Progenitor cell of endocrine pancreas (in vitro differentiated cells): ENCODE measurements at regions not wholly inside any gene's neighbourhood (a gene's known extent, or its start where the extent isn't known, plus 50 kb on each side); places are given as distances from the start of the nearest gene placed in this dataset.

ENCODE experiments used
- DNase-seq: peaks from one replicate; pipeline ENCODE4 v3.0.0; 2021; ENCODE audit warnings: low spot score; ENCODE audit not compliant: unreplicated experiment
- H3K27ac Mint-ChIP-seq: 2 replicates; pipeline ENCODE4 v1.8.0; 2021; ENCODE audit warnings: mild to moderate bottlenecking, moderate library complexity, mixed read lengths
- H3K27me3 Mint-ChIP-seq: 2 replicates; pipeline ENCODE4 v1.8.0; 2021; ENCODE audit warnings: mixed read lengths
- H3K36me3 Mint-ChIP-seq: 2 replicates; pipeline ENCODE4 v1.8.0; 2022; ENCODE audit warnings: mixed read lengths; ENCODE audit not compliant: insufficient read depth
- H3K4me1 Mint-ChIP-seq: 2 replicates; pipeline ENCODE4 v1.8.0; 2021; ENCODE audit warnings: low read depth, mixed read lengths
- H3K4me3 Mint-ChIP-seq: 2 replicates; pipeline ENCODE4 v1.8.0; 2021; ENCODE audit warnings: low read depth, mild to moderate bottlenecking, moderate library complexity, mixed read lengths
- H3K9me3 Mint-ChIP-seq: 2 replicates; pipeline ENCODE4 v1.8.0; 2021; ENCODE audit warnings: low read depth, mixed read lengths
- microRNA-seq: library from miRNA; unstranded; fragments of <30 nt; microRNA quantifications from one replicate; pipeline ENCODE4 v1.1.0, GENCODE V29; 2020; ENCODE audit warnings: borderline number of aligned reads; ENCODE audit not compliant: unreplicated experiment
- TF ChIP-seq, protein P1 (sequence below): fragments of 200-600 bp; sonication (generic); IDR thresholded peaks from one replicate; pipeline ENCODE4 v1.5.0; 2021; ENCODE audit warnings: antibody characterized with exemption, mild to moderate bottlenecking; ENCODE audit not compliant: unreplicated experiment

DNA sequence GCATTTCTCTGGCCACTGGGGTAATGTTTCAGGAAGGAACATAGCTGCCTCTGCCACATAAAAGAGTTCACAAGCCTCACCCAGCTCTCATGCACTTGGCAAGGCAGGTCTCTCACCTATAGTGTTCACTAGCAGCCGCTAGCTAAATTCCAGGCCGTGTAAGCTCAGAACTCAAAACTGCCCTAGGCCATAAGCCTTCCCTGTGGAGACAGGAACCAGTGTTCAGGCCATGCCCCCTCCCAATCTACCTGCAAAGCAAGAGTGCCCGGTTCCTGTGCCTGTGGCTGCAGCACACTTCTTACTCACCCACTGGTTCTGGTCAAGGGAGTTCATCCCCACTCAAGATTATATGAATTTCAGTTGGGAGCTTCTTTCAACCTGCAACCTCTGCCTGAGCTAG lies 60.7 kb upstream of the ZNF169 start:
- H3K27me3 Mint-ChIP-seq, result no peaks in the 10 kb centered on the region
- peak overlapping the region; percentile 49 for H3K27ac Mint-ChIP-seq
- H3K36me3 Mint-ChIP-seq, result peaks cover 23% of the 10 kb centered on the region
- DNase-seq, result no peak
- no peaks in the 10 kb centered on the region for H3K4me1 Mint-ChIP-seq
- H3K9me3 Mint-ChIP-seq, result peaks cover 21% of the 10 kb centered on the region
- no peak overlapping the region for H3K4me3 Mint-ChIP-seq
- TF ChIP-seq, protein P1, sequence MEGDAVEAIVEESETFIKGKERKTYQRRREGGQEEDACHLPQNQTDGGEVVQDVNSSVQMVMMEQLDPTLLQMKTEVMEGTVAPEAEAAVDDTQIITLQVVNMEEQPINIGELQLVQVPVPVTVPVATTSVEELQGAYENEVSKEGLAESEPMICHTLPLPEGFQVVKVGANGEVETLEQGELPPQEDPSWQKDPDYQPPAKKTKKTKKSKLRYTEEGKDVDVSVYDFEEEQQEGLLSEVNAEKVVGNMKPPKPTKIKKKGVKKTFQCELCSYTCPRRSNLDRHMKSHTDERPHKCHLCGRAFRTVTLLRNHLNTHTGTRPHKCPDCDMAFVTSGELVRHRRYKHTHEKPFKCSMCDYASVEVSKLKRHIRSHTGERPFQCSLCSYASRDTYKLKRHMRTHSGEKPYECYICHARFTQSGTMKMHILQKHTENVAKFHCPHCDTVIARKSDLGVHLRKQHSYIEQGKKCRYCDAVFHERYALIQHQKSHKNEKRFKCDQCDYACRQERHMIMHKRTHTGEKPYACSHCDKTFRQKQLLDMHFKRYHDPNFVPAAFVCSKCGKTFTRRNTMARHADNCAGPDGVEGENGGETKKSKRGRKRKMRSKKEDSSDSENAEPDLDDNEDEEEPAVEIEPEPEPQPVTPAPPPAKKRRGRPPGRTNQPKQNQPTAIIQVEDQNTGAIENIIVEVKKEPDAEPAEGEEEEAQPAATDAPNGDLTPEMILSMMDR, result no peak

DNA sequence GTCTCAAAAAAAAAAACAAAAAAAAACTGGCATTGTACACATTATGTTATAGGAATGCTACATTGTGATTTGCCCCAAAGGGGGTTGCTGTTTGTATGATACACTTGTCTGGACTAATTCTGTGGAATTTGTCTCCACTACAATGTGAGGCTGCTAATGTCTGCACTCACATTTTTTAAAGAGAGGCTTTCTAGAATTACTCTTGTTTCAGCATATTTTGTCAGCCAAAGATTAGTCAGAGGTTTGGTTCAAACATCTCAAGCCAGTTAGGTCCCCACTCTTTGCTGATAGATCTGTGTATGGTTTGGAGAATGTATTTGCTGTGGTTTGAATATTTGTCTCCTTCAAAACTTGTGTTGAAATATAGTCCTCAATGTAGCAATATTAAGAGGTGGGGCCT lies 59.3 kb upstream of the ZNF169 start:
- TF ChIP-seq, protein P1, result no peak
- Mint-ChIP-seq H3K9me3 (peaks cover 16% of the 10 kb centered on the region), H3K27ac (no peak overlapping the region), H3K4me1 (no peaks in the 10 kb centered on the region), H3K27me3 (no peaks in the 10 kb centered on the region), H3K36me3 (peaks cover 13% of the 10 kb centered on the region), H3K4me3 (no peak overlapping the region)
- DNase-seq, result no peak

DNA sequence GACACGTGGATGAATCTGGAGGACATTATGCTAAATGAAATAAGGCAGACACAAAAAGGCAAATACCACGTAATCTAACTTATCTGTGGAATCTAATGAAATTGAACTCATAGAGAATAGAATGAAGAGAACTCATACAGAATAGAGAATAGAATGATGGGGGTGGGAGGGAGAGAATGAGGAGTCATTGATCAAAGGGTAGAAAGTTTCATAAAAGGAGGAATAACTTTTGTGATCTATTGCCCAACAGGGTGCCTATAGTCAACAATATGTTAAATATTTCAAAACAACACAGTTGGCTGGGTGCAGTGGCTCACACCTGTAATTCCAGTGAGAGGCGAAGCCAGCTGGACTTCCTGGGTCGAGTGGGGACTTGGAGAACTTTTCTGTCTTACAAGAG lies 54.9 kb upstream of the ZNF169 start:
- TF ChIP-seq, protein P1, result no peak
- no peaks in the 10 kb centered on the region for H3K4me1 Mint-ChIP-seq
- H3K4me3 Mint-ChIP-seq, result no peak overlapping the region
- H3K27ac Mint-ChIP-seq, result no peak overlapping the region
- H3K27me3 Mint-ChIP-seq, result no peaks in the 10 kb centered on the region
- peaks cover 6% of the 10 kb centered on the region for H3K9me3 Mint-ChIP-seq
- H3K36me3 Mint-ChIP-seq, result no peaks in the 10 kb centered on the region
- no peak for DNase-seq

DNA sequence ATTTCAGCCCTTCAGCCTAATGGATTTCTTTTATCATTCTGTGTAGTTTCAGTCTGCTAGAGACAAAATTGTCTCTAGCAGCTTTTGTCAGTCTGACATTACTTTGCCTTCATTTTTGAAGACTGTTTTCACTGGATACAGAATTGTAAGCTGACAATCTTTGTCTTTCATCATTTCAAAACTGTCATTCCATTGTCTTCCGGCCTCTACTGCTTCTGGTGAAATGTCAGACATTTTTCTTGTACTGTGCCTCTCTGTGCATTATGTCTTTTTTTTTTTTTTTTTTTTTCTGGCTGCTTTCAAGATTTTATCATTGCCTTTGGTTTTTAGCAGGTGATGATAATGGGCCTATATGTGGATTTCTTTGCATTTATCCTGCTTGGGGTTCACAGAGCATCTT lies 51.3 kb upstream of the ZNF169 start:
- Mint-ChIP-seq H3K27me3 (no peaks in the 10 kb centered on the region), H3K4me3 (no peak overlapping the region), H3K27ac (no peak overlapping the region), H3K4me1 (no peaks in the 10 kb centered on the region), H3K36me3 (no peaks in the 10 kb centered on the region), H3K9me3 (peaks cover 6% of the 10 kb centered on the region)
- DNase-seq, result no peak
- TF ChIP-seq, protein P1, result no peak

Small RNA genes lying in the stretch of these regions (microRNA-seq; reads per million reads assigned to microRNA genes)
- gene MIRLET7A1, result 10.1 reads per million, percentile 17 among the genes with 10 or more reads in this experiment
- 28.1 reads per million, percentile 35 among the genes with 10 or more reads in this experiment for gene MIRLET7D
- gene MIRLET7F1, result 8.4 reads per million, percentile 12 among the genes with 10 or more reads in this experiment
